GM12878 (cell line): ENCODE measurements at regions not wholly inside any gene's neighbourhood (a gene's known extent, or its start where the extent isn't known, plus 50 kb on each side); places are given as distances from the start of the nearest gene placed in this dataset.

Experiments
- ATAC-seq: fragments of 200-7000 bp; cut with Tn5 transposase; 3 replicates; pipeline ENCODE4 v1.9.1; 2020; ENCODE audit warnings: mild to moderate bottlenecking, moderate library complexity
- BruUV-seq: library from RNA; stranded (reverse); fragments of 400-500 nt; replicated peaks from 2 replicates; lab custom pipeline; 2021; lab: Mats Ljungman, UMichigan
- CTCF ChIA-PET: fragments of 300-600 bp; sonication (Branson Sonifier 250); formaldehyde crosslinking; extraction: SDS; loops from one replicate; lab custom pipeline; 2021; ENCODE audit warnings: inconsistent platforms; lab: Yijun Ruan, JAX
- POLR2A ChIA-PET: fragments of 350-600 bp; formaldehyde crosslinking; extraction: SDS; loops from one replicate; lab custom pipeline; 2021; ENCODE audit warnings: inconsistent platforms; lab: Charles Lee
- RAD21 ChIA-PET: fragments of 300-600 bp; sonication (Branson Sonifier 250); formaldehyde crosslinking; loops from one replicate; lab custom pipeline; 2023; ENCODE audit warnings: antibody characterized with exemption; ENCODE audit not compliant: unreplicated experiment; lab: Charles Lee
- SMC1A ChIA-PET: fragments of 300-600 bp; sonication (Branson Sonifier 250); formaldehyde crosslinking; loops from one replicate; lab custom pipeline; 2023; ENCODE audit not compliant: unreplicated experiment, uncharacterized antibody; lab: Charles Lee
- DNase-seq: peaks from one replicate; pipeline ENCODE4 v3.0.0-alpha.2; 2011; ENCODE audit warnings: low read depth, low spot score
- FAIRE-seq: peaks from 3 replicates; lab custom pipeline; 2011; peaks lifted over from hg19 to GRCh38; lab: Jason Lieb, UNC
- H2AFZ ChIP-seq: 2 replicates; pipeline ENCODE4 v1.6.0; 2011; ENCODE audit warnings: low read depth, low read length, control low read depth; ENCODE audit not compliant: control insufficient read depth
- H3K27ac ChIP-seq: 2 replicates; pipeline ENCODE4 v1.5.1; 2011; ENCODE audit warnings: control low read depth; ENCODE audit not compliant: control insufficient read depth, insufficient read depth
- H3K27me3 ChIP-seq, 2 experiments: replicated peaks in 1 of 2; 2 replicates each; pipeline versions ENCODE4 v1.6.0 to v1.6.1; 2011; ENCODE audit warnings: low read length in 1 of 2; ENCODE audit not compliant: control insufficient read depth in 2 of 2, insufficient read depth in 2 of 2
- H3K36me3 ChIP-seq, 2 experiments: 2 replicates each; pipeline ENCODE4 v1.5.1; 2011; ENCODE audit warnings: low read length in 1 of 2; ENCODE audit not compliant: control insufficient read depth in 2 of 2, insufficient read depth in 2 of 2
- H3K4me1 ChIP-seq: 2 replicates; pipeline ENCODE4 v1.6.1; 2011; ENCODE audit warnings: mild to moderate bottlenecking, low read length, moderate library complexity, mixed read lengths; ENCODE audit not compliant: control insufficient read depth, insufficient read depth
- H3K4me2 ChIP-seq: 2 replicates; pipeline ENCODE4 v1.6.0; 2011; ENCODE audit warnings: control low read depth; ENCODE audit not compliant: control insufficient read depth, insufficient read depth
- H3K4me3 ChIP-seq: fragments of 200-600 bp; sonication (generic); 2 replicates; pipeline ENCODE4 v1.5.1; 2016
- H3K79me2 ChIP-seq: 2 replicates; pipeline ENCODE4 v1.6.0; 2011; ENCODE audit warnings: low read length; ENCODE audit not compliant: control insufficient read depth, insufficient read depth
- H3K9ac ChIP-seq: 2 replicates; pipeline ENCODE4 v1.8.0; 2011; ENCODE audit warnings: low read length, control low read depth, mixed read lengths; ENCODE audit not compliant: control insufficient read depth, insufficient read depth
- H3K9me3 ChIP-seq: replicated peaks from 3 replicates; pipeline ENCODE4 v1.5.1; 2011; ENCODE audit warnings: mild to moderate bottlenecking, low read length; ENCODE audit not compliant: control insufficient read depth, insufficient read depth
- H4K20me1 ChIP-seq: 2 replicates; pipeline ENCODE4 v1.6.0; 2011; ENCODE audit not compliant: control insufficient read depth, insufficient read depth
- CBX3 ChIP-seq: fragments of 200-600 bp; sonication (generic); IDR thresholded peaks from 2 replicates; pipeline ENCODE4 v1.6.1; 2016; ENCODE audit warnings: low read depth, borderline replicate concordance
- CHD2 ChIP-seq: IDR thresholded peaks from 2 replicates; pipeline ENCODE4 v1.6.1; 2011; ENCODE audit warnings: low read depth, low read length, improper control_type of control experiment, borderline replicate concordance
- ESRRA ChIP-seq: IDR thresholded peaks from 2 replicates; pipeline ENCODE4 v1.6.1; 2012; ENCODE audit warnings: mild to moderate bottlenecking, low read length, improper control_type of control experiment
- HSF1 ChIP-seq: fragments of 150-350 bp; IDR thresholded peaks from 2 replicates; pipeline ENCODE4 v1.6.1; 2014; ENCODE audit warnings: mild to moderate bottlenecking, low read depth, low read length
- RUNX3 ChIP-seq: IDR thresholded peaks from 2 replicates; pipeline ENCODE4 v1.6.1; 2012; ENCODE audit warnings: low read length, inconsistent platforms
- SPI1 ChIP-seq: IDR thresholded peaks from 2 replicates; pipeline ENCODE4 v1.6.1; 2011; ENCODE audit warnings: low read depth, mild to moderate bottlenecking, low read length, moderate library complexity, borderline replicate concordance; ENCODE audit not compliant: insufficient read depth
- SRF ChIP-seq, 2 experiments: IDR thresholded peaks; 2 replicates each; pipeline ENCODE4 v1.6.1; 2011; ENCODE audit warnings: low read depth in 2 of 2, low read length in 2 of 2, mild to moderate bottlenecking in 1 of 2, moderate library complexity in 1 of 2
- ZNF622 ChIP-seq: fragments of 450-650 bp; IDR thresholded peaks from 2 replicates; pipeline ENCODE4 v1.6.1; 2017; ENCODE audit warnings: mild to moderate bottlenecking, inconsistent platforms
- WGBS: methylation state at CpG from one replicate; pipeline ENCODE4 v1.1.6; 2016; ENCODE audit warnings: low lambda C conversion rate; ENCODE audit not compliant: insufficient replicate concordance, insufficient coverage; ENCODE audit errors: missing lambda C conversion rate; 5-methylcytosine and 5-hydroxymethylcytosine counted together
- in situ Hi-C: fragments of 300-500 bp; cut with MboI; formaldehyde crosslinking; loops from 9 replicates; pipeline ENCODE4 v1.14.3; 2018; ENCODE audit warnings: mixed read lengths
- intact Hi-C: fragments of 100-400 bp; cut with micrococcal nuclease; formaldehyde crosslinking; loops from one replicate; pipeline ENCODE4 v1.14.2; 2022; ENCODE audit not compliant: unreplicated experiment
- TF ChIP-seq, protein P1 (sequence below): fragments of 450-650 bp; conservative IDR thresholded peaks from 2 replicates; pipeline ENCODE4 v1.6.1; 2017; ENCODE audit warnings: mild to moderate bottlenecking, moderate library complexity

DNA sequence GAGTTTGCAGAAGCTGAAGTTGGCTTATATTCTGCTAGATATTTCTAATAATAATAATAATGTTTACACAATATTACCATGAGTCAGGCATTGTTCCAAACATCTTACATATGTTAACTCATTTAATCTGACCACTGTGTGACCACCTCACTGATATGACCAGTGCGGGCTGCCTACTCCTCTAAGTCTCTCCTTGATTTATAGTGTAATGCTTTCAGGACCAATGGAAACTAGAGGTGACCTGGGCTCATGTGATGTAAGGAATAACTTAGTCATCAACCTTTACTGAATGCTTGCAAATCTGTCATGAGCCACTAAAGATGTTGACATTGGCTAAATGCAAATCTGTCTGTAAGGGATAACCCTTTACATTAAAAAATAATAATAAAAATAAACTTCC, 51.1 kb upstream of the GPR6 start:
- WGBS, result 65% methylated on average over 1 of the region's 1 CpG
- Histone ChIP-seq H3K36me3 (no peaks in the 10 kb centered on the region), H3K4me2 (no peak overlapping the region), H3K4me1 (no peaks in the 10 kb centered on the region), H4K20me1 (no peaks in the 10 kb centered on the region), H3K79me2 (no peaks in the 10 kb centered on the region), H2AFZ (no peak overlapping the region), H3K9ac (no peak overlapping the region), H3K9me3 (no peaks in the 10 kb centered on the region), H3K4me3 (no peak overlapping the region), H3K27me3 (peaks cover 0 to 2% of the 10 kb centered on the region in 2 experiments; a peak in 3 of 4 replicates), H3K27ac (no peak overlapping the region)
- intact Hi-C loops, result no loop called here
- SMC1A ChIA-PET, result no interaction called here
- POLR2A ChIA-PET, result no interaction called here
- RAD21 ChIA-PET, result no interaction called here
- CTCF ChIA-PET, result no interaction called here
- no peak for ATAC-seq
- DNase-seq, result no peak
- TF ChIP-seq, protein P1, sequence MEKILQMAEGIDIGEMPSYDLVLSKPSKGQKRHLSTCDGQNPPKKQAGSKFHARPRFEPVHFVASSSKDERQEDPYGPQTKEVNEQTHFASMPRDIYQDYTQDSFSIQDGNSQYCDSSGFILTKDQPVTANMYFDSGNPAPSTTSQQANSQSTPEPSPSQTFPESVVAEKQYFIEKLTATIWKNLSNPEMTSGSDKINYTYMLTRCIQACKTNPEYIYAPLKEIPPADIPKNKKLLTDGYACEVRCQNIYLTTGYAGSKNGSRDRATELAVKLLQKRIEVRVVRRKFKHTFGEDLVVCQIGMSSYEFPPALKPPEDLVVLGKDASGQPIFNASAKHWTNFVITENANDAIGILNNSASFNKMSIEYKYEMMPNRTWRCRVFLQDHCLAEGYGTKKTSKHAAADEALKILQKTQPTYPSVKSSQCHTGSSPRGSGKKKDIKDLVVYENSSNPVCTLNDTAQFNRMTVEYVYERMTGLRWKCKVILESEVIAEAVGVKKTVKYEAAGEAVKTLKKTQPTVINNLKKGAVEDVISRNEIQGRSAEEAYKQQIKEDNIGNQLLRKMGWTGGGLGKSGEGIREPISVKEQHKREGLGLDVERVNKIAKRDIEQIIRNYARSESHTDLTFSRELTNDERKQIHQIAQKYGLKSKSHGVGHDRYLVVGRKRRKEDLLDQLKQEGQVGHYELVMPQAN, result no peak
- TF ChIP-seq SRF (IDR thresholded peaks at IDR 0.05; ENCODE audit: low read depth in 2 of 2, low read length in 2 of 2) (no peak), CHD2 (no peak), SPI1 (no peak), RUNX3 (no peak), HSF1 (no peak), ESRRA (no peak), ZNF622 (no peak), CBX3 (no peak)
- in situ Hi-C loops, result no loop called here
- FAIRE-seq, result no peak
- BruUV-seq, result no TSS peak
